ENCODE measurements at regions not wholly inside any gene's neighbourhood (a gene's known extent, or its start where the extent isn't known, plus 50 kb on each side); places are given as distances from the start of the nearest gene placed in this dataset.

DNA sequence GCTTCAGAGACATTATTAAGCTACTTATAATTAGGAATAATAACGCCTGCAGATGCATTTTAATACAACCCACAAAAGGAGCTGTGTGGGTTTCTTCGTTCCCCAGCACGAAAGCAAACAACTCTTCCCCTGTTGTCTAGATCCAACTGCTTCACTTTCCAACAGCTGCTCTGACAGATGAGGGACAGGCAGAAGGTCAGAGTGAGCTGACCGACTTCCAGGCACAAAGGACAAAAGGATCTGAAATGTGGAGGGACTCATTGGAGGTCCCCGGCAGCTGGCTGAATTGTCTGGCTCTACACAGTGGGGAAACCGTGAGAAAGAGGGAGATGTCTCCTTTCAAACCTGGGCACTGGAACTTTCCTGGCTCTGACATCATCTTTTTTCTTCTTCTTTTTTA lies 79.1 kb upstream of the ALDH1B1 start:
- H3K9ac ChIP-seq (ENCODE audit: low read length), result no peak overlapping the region
- 0 out of 2 replicates have a peak, but pooled peaks cover 15% of the 10 kb centered on the region for H3K27me3 ChIP-seq (ENCODE audit: control insufficient read depth, insufficient read depth, low read length)
- H3K4me3 ChIP-seq (ENCODE audit: low read depth, low read length), result no peak overlapping the region
- H3K9me3 ChIP-seq (ENCODE audit: control insufficient read depth, insufficient read depth, low read depth, low read length), result no peaks in the 10 kb centered on the region
- peaks cover 30% of the 10 kb centered on the region for H3K4me1 ChIP-seq (ENCODE audit: control insufficient read depth, insufficient read depth, low read length)
- H3K36me3 ChIP-seq (ENCODE audit: control insufficient read depth, insufficient read depth, low read length), result no peaks in the 10 kb centered on the region
- H3K27ac ChIP-seq (ENCODE audit: low read depth, low read length), result no peak overlapping the region

DNA sequence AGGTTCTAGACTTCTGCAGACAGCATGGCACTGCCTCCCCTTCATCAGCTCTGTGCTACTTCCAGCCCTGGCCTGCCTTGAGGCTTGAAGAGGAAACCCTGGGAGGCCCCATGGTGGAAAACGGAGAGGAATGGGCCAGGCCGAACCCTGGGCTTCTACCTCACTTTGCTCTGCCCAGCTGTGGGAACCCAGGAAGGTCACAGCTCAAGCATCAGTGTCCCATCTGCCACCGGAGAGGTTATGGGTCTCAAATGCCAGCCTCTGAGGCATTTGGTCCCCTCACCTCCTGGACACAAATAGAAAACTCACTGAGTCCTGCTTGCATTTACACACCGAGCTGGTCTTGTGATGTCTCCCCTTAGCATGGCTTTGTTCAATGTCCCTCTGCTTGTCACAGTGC lies 80.1 kb upstream of the ALDH1B1 start:
- Histone ChIP-seq H3K36me3 (ENCODE audit: control insufficient read depth, insufficient read depth, low read length) (no peaks in the 10 kb centered on the region), H3K4me3 (ENCODE audit: low read depth, low read length) (no peak overlapping the region)

DNA sequence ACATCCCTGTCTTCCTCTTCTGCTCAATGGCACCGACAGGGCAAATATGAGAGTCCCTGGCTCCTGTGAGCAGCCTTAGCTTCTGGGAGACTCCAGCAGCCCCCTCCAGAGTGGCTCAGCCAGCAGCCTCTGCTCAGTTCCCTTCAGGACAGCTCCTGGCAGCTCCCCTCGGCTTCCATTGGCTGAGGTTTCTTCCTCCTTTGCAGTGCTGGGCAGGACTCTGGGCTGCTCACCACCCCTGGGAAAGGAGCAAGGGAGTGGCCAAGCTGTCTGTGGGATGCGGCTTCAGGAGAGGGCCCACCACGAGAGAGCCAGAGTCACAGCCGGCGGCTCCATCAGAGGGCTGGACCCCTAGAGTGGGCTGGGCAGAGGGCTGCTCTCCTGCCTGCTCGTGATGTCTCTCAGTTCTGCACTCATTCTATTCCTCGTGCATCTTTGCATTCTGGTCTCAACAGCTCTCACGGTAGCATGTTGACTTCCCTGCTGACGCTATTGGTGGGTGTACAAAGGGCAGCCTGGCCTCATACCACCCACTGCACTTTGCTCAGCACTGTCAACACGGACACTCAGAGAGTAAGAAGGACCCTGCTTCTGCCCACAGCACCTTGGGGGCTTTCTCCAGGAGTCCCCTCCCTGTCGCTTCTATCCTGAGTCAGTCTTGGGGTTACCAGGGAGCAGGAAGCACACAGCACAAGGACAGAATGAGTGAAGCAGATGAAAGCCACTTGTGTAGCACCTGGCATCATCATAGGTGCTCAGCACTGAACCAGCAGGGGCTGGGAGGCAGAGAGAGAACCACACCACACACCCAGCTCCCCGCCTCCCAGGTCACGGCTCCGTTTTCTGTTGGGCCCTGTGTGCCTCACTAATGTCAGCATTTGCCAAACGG lies 80.9 kb upstream of the ALDH1B1 start:
- H3K27me3 ChIP-seq (ENCODE audit: control insufficient read depth, insufficient read depth, low read length), result 0 out of 2 replicates have a peak, but pooled peaks cover 15% of the 10 kb centered on the region
- no peak overlapping the region for H3K4me3 ChIP-seq (ENCODE audit: low read depth, low read length)
- no peaks in the 10 kb centered on the region for H3K9me3 ChIP-seq (ENCODE audit: control insufficient read depth, insufficient read depth, low read depth, low read length)
- no peak overlapping the region for H3K27ac ChIP-seq (ENCODE audit: low read depth, low read length)
- H3K9ac ChIP-seq (ENCODE audit: low read length), result no peak overlapping the region
- no peaks in the 10 kb centered on the region for H3K36me3 ChIP-seq (ENCODE audit: control insufficient read depth, insufficient read depth, low read length)
- peaks cover 30% of the 10 kb centered on the region for H3K4me1 ChIP-seq (ENCODE audit: control insufficient read depth, insufficient read depth, low read length)

More for the DNA sequence above, 80.1 kb upstream of the ALDH1B1 start:
- H3K9ac ChIP-seq (ENCODE audit: low read length), result no peak overlapping the region
- H3K9me3 ChIP-seq (ENCODE audit: control insufficient read depth, insufficient read depth, low read depth, low read length), result no peaks in the 10 kb centered on the region
- H3K27ac ChIP-seq (ENCODE audit: low read depth, low read length), result no peak overlapping the region
- peaks cover 30% of the 10 kb centered on the region for H3K4me1 ChIP-seq (ENCODE audit: control insufficient read depth, insufficient read depth, low read length)
- H3K27me3 ChIP-seq (ENCODE audit: control insufficient read depth, insufficient read depth, low read length), result 0 out of 2 replicates have a peak, but pooled peaks cover 15% of the 10 kb centered on the region

DNA sequence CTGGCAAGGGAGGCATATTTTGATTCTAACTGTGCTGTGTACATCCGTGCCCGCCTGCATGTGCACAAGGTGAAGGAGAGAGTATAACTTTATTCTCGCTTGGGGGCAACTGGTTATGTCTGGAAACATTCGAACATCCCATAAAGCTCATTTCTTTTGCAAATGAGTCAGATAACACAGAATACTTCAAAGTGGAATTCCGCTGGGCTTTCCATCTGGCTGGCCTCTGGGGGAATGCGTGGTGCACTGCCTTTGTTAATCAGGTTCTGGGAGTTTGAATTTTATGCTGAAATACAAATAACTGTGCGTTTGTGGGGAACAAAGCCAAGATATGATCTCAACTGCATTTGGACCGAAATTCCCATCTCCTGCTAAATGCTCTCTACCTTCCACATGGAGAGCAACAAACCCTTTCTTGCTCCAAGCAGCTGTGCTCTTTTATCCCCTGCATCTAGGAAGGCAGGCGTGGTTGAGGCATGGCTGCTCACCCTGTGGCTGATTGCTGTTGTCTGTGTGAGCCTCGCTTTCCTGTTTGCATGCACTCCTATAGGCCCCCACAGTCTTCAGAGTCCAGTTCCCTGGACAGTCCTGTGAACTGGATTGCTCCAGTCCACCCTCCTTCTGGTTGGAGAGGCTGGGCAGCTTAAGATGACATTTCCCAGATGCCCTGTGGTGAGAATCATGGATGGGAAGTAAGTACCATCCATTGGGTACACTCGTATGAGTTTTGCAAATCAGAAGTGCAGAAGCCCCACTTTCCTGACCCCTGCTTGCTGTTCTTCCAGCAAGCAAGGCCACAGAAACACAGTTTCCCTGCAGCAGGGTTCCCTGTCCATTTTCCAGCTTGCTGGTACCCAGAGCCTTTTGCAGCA lies 82.9 kb upstream of the ALDH1B1 start:
- no peaks in the 10 kb centered on the region for H3K36me3 ChIP-seq (ENCODE audit: control insufficient read depth, insufficient read depth, low read length)
- no peak overlapping the region for H3K4me3 ChIP-seq (ENCODE audit: low read depth, low read length)
- 0 out of 2 replicates have a peak, but pooled peaks cover 9% of the 10 kb centered on the region for H3K27me3 ChIP-seq (ENCODE audit: control insufficient read depth, insufficient read depth, low read length)
- no peaks in the 10 kb centered on the region for H3K9me3 ChIP-seq (ENCODE audit: control insufficient read depth, insufficient read depth, low read depth, low read length)
- peaks cover 30% of the 10 kb centered on the region for H3K4me1 ChIP-seq (ENCODE audit: control insufficient read depth, insufficient read depth, low read length)
- no peak overlapping the region for H3K9ac ChIP-seq (ENCODE audit: low read length)
- H3K27ac ChIP-seq (ENCODE audit: low read depth, low read length), result no peak overlapping the region

DNA sequence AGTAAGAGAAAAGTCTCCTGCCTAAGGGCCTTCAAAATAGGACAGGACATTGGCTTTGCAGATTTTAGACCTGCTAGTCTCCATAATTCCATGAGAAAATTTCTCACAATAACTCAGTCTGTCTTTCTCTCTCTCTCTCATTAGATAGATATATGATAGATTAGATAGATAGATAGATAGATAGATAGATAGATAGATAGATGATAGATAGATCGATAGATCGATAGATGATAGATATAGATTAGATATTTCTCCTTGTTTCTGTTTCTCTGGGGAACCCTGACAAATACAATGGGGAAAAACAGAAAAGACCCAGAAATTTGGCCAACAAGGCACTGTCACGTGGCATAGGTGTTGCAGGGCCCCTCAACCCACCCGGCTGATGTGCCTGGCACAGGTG lies 84.4 kb upstream of the ALDH1B1 start:
- Histone ChIP-seq H3K27me3 (ENCODE audit: control insufficient read depth, insufficient read depth, low read length) (0 out of 2 replicates have a peak, but pooled peaks cover 7% of the 10 kb centered on the region), H3K27ac (ENCODE audit: low read depth, low read length) (no peak overlapping the region), H3K36me3 (ENCODE audit: control insufficient read depth, insufficient read depth, low read length) (no peaks in the 10 kb centered on the region), H3K9me3 (ENCODE audit: control insufficient read depth, insufficient read depth, low read depth, low read length) (no peaks in the 10 kb centered on the region), H3K9ac (ENCODE audit: low read length) (no peak overlapping the region), H3K4me1 (ENCODE audit: control insufficient read depth, insufficient read depth, low read length) (peaks cover 30% of the 10 kb centered on the region), H3K4me3 (ENCODE audit: low read depth, low read length) (no peak overlapping the region)

DNA sequence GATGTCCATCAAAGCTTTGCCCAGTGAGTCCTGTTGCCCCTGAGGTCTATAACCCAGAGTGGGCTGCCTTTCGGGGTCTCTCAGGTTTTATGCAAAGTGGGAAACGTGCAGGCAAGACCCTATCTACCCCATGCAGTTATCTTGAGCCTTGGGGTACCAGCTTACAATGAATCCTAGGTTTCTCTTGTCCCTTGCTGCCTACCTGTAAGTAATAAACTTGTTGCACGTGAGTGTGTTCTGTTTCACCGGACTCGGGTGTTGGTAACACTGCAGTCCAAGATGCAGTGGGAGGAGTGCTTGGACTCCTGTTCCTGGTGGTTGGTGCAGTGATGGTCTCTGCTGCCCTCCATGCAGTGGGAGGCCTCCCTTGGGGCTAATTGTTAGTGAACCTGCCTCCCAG lies 85.6 kb upstream of the ALDH1B1 start:
- H3K27ac ChIP-seq (ENCODE audit: low read depth, low read length), result no peak overlapping the region
- no peak overlapping the region for H3K4me3 ChIP-seq (ENCODE audit: low read depth, low read length)
- H3K36me3 ChIP-seq (ENCODE audit: control insufficient read depth, insufficient read depth, low read length), result no peaks in the 10 kb centered on the region
- H3K4me1 ChIP-seq (ENCODE audit: control insufficient read depth, insufficient read depth, low read length), result peaks cover 30% of the 10 kb centered on the region
- no peaks in the 10 kb centered on the region for H3K9me3 ChIP-seq (ENCODE audit: control insufficient read depth, insufficient read depth, low read depth, low read length)
- H3K9ac ChIP-seq (ENCODE audit: low read length), result no peak overlapping the region
- peaks cover 9% of the 10 kb centered on the region; the same call in 1 of the 2 replicates for H3K27me3 ChIP-seq (ENCODE audit: control insufficient read depth, insufficient read depth, low read length)

DNA sequence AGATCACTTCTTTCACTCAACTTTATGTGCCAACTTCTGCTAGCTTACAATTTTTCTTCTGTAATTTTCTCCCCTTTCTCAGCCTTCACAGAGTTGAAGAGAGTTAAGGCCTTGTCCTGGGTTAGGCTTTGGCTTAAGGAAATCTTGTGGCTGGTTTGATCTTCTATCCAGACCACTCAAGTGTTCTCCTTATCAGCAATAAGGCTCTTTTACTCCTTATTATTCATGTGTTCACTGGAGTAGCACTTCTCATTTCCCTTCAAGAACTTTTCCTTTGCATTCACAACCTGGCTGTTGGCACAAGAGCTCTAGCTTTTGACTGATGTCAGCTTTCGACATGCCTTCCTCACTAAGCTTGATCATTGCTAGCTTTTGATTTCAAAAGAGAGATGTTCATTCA lies 86.9 kb upstream of the ALDH1B1 start:
- peaks cover 4% of the 10 kb centered on the region; the same call in 1 of the 2 replicates for H3K27me3 ChIP-seq (ENCODE audit: control insufficient read depth, insufficient read depth, low read length)
- no peak overlapping the region for H3K27ac ChIP-seq (ENCODE audit: low read depth, low read length)
- H3K4me3 ChIP-seq (ENCODE audit: low read depth, low read length), result no peak overlapping the region
- H3K9ac ChIP-seq (ENCODE audit: low read length), result no peak overlapping the region
- H3K36me3 ChIP-seq (ENCODE audit: control insufficient read depth, insufficient read depth, low read length), result no peaks in the 10 kb centered on the region
- H3K4me1 ChIP-seq (ENCODE audit: control insufficient read depth, insufficient read depth, low read length), result peaks cover 17% of the 10 kb centered on the region; the same call in 1 of the 2 replicates
- no peaks in the 10 kb centered on the region for H3K9me3 ChIP-seq (ENCODE audit: control insufficient read depth, insufficient read depth, low read depth, low read length)

DNA sequence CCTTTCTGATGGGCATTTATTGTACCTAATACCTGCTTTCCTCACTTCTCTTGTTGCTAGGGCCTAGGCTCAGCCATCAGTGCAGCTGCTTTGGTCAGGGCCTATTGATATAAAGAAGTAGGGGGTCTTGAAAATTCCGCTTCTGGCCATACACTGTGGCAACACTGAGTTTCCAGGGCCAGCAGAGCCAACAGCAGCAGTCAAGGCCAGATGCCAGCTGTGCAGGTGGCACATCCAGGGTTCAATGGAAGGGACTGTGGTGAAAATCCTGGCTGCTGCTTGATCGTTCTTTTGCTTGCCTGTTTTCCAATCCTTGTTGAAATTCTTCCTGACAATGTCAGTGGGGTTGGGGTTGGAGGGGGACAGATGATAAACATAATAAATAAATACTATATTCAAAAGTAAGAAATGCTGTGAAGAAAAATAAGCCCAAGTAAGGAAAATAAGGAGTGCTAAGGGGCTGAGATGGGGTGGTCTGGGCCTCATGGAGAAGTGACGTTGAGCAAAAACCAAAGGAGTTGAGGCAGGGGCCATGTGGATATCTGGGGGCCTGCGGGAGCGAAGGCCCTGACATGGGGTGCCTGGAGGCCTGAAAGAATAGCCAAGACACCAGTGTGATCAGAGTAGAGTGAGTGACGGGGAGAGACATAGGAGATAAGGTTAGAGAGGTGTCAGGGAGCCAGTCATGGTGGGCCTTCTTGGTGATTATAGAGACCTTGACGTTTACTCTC lies 91.0 kb upstream of the ALDH1B1 start:
- H3K4me3 ChIP-seq (ENCODE audit: low read depth, low read length), result no peak overlapping the region
- H3K4me1 ChIP-seq (ENCODE audit: control insufficient read depth, insufficient read depth, low read length), result no peaks in the 10 kb centered on the region; the same call in 1 of the 2 replicates
- no peaks in the 10 kb centered on the region for H3K9me3 ChIP-seq (ENCODE audit: control insufficient read depth, insufficient read depth, low read depth, low read length)
- H3K27me3 ChIP-seq (ENCODE audit: control insufficient read depth, insufficient read depth, low read length), result peaks cover 4% of the 10 kb centered on the region
- H3K36me3 ChIP-seq (ENCODE audit: control insufficient read depth, insufficient read depth, low read length), result no peaks in the 10 kb centered on the region
- H3K27ac ChIP-seq (ENCODE audit: low read depth, low read length), result no peak overlapping the region
- no peak overlapping the region for H3K9ac ChIP-seq (ENCODE audit: low read length)

DNA sequence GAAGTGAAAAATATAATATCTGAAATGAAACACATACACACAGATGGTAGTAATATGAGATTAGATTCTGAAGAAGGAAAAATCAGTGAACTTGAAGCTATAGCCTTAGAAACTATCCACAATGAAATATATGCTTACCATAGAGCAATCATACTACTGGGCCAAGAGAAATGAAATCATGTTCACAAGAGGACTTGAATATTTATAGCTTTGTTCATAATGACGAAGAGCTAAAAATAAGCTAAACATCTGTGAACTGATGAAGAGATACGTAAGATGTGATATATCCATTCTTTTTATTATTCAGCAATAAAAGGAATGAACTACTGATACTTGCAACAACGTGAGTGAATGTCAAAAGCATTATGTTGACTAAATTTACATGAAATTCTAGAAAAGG lies 92.6 kb upstream of the ALDH1B1 start:
- Histone ChIP-seq H3K4me3 (ENCODE audit: low read depth, low read length) (no peak overlapping the region), H3K9ac (ENCODE audit: low read length) (no peak overlapping the region), H3K27ac (ENCODE audit: low read depth, low read length) (no peak overlapping the region), H3K27me3 (ENCODE audit: control insufficient read depth, insufficient read depth, low read length) (peaks cover 11% of the 10 kb centered on the region), H3K9me3 (ENCODE audit: control insufficient read depth, insufficient read depth, low read depth, low read length) (no peaks in the 10 kb centered on the region), H3K36me3 (ENCODE audit: control insufficient read depth, insufficient read depth, low read length) (no peaks in the 10 kb centered on the region), H3K4me1 (ENCODE audit: control insufficient read depth, insufficient read depth, low read length) (no peaks in the 10 kb centered on the region; the same call in 1 of the 2 replicates)

DNA sequence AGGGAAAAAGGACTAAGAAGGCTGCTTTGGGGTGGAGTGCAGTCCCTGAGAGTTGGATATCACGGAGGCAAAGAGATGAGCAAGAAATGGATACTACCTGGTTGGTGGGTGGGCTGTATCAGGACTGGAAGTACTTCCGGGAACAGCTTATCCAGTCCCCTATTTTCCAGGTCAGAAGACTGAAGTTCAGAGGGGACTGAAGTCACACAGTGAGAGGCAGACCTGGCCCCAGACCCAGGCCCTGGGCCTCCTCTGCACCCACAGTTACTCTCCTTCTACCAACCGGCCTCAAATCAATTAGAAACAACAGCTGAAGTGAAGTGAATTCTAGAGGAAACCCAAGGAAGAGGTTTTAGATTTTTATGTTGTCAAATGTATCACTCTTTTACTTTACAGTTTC lies 93.6 kb upstream of the ALDH1B1 start:
- Histone ChIP-seq H3K9me3 (ENCODE audit: control insufficient read depth, insufficient read depth, low read depth, low read length) (no peaks in the 10 kb centered on the region), H3K36me3 (ENCODE audit: control insufficient read depth, insufficient read depth, low read length) (no peaks in the 10 kb centered on the region), H3K27ac (ENCODE audit: low read depth, low read length) (no peak overlapping the region), H3K27me3 (ENCODE audit: control insufficient read depth, insufficient read depth, low read length) (peaks cover 20% of the 10 kb centered on the region), H3K4me1 (ENCODE audit: control insufficient read depth, insufficient read depth, low read length) (no peaks in the 10 kb centered on the region; the same call in 1 of the 2 replicates), H3K4me3 (ENCODE audit: low read depth, low read length) (no peak overlapping the region), H3K9ac (ENCODE audit: low read length) (no peak overlapping the region)

Data from HUES6 (cell line).